ENCODE measurements at regions not wholly inside any gene's neighbourhood (a gene's known extent, or its start where the extent isn't known, plus 50 kb on each side); places are given as distances from the start of the nearest gene placed in this dataset.

- TF ChIP-seq AKNA (CRISPR knock-in tag; IDR thresholded peaks at IDR 0.05; ENCODE audit: borderline replicate concordance) (no peak), HNF1A (IDR thresholded peaks at IDR 0.05; ENCODE audit: low read depth) (peak; percentile 92), HNF1A (CRISPR knock-in tag; IDR thresholded peaks at IDR 0.05; ENCODE audit: borderline replicate concordance) (peak; percentile 93; the same call in 1 of the 2 replicates), MYPOP (CRISPR knock-in tag; IDR thresholded peaks at IDR 0.05) (peak; percentile 40; the same call in 1 of the 2 replicates), TCF12 (IDR thresholded peaks at IDR 0.05) (no peak), TCF12 (CRISPR knock-in tag; IDR thresholded peaks at IDR 0.05) (0 out of 2 replicates have a peak, but pooled peaks have one; percentile 34), NR2F6 (IDR thresholded peaks at IDR 0.05) (no peak; the same call in 1 of the 2 replicates), NR2F6 (CRISPR knock-in tag; IDR thresholded peaks at IDR 0.05) (peak; percentile 52), ZNF501 (CRISPR knock-in tag; IDR thresholded peaks at IDR 0.05) (no peak), BORCS8-MEF2B (CRISPR knock-in tag; IDR thresholded peaks at IDR 0.05) (no peak), FOXK1 (CRISPR knock-in tag; IDR thresholded peaks at IDR 0.05; ENCODE audit: borderline replicate concordance, low read depth) (peak; percentile 47; the same call in 1 of the 2 replicates), SMAD3 (CRISPR knock-in tag; IDR thresholded peaks at IDR 0.05) (peak; percentile 71), TBX2 (CRISPR knock-in tag; IDR thresholded peaks at IDR 0.05; ENCODE audit: borderline replicate concordance) (no peak), ZUFSP (CRISPR knock-in tag; IDR thresholded peaks at IDR 0.05; ENCODE audit: borderline replicate concordance) (no peak), ZBTB43 (CRISPR knock-in tag; conservative IDR thresholded peaks at IDR 0.05) (0 out of 2 replicates have a peak, but pooled peaks have one; percentile 39), TEAD3 (CRISPR knock-in tag; optimal IDR thresholded peaks at IDR 0.05; ENCODE audit: borderline replicate concordance) (peak; percentile 89), ZNF792 (CRISPR knock-in tag; IDR thresholded peaks at IDR 0.05) (0 out of 2 replicates have a peak, but pooled peaks have one; percentile 16)
Observed at GRCh38 chr1:168834225-168834872, 105.3 kb upstream of the DPT start (continued).
